Stomach (tissue), 8 donors: ENCODE measurements at regions not wholly inside any gene's neighbourhood (a gene's known extent, or its start where the extent isn't known, plus 50 kb on each side); places are given as distances from the start of the nearest gene placed in this dataset.

ENCODE experiments used
- DNase-seq, 2 donors: peaks; one replicate each; pipeline versions ENCODE4 v3.0.0 to v3.0.0-alpha.2; 2013 to 2019
- H3K27ac ChIP-seq, 5 donors: fragments of 200-600 bp in 4 of 5; sonication (generic) in 4 of 5; one replicate each; pipeline ENCODE4 v1.5.1; 2013 to 2019; ENCODE audit warnings: mild to moderate bottlenecking in 1 of 5, moderate library complexity in 1 of 5
- H3K27me3 ChIP-seq, 3 donors: fragments of 200-600 bp; sonication (generic); one replicate each; pipeline ENCODE4 v1.5.1; 2017 to 2019; ENCODE audit warnings: mixed run types in 1 of 3
- H3K36me3 ChIP-seq, 4 donors: fragments of 200-600 bp; sonication (generic); 1 replicate in 3 of 4; 2 replicates in 1 of 4; pipeline ENCODE4 v1.5.1; 2016 to 2019
- H3K4me1 ChIP-seq, 4 donors: fragments of 200-600 bp; sonication (generic); one replicate each; pipeline ENCODE4 v1.5.1; 2016 to 2019
- H3K4me3 ChIP-seq, 4 donors: fragments of 200-600 bp; sonication (generic) in 3 of 4; one replicate each; pipeline ENCODE4 v1.5.1; 2016 to 2019; ENCODE audit warnings: mild to moderate bottlenecking in 1 of 4
- H3K9me3 ChIP-seq, 4 donors: fragments of 200-600 bp; sonication (generic); one replicate each; pipeline ENCODE4 v1.5.1; 2016 to 2019
- EP300 ChIP-seq: sonication (generic); formaldehyde crosslinking; IDR thresholded peaks from one replicate; pipeline ENCODE4 v1.6.1; 2017; ENCODE audit warnings: antibody characterized with exemption
- POLR2A ChIP-seq, 4 donors: fragments of 450-650 bp; IDR thresholded peaks; one replicate each; pipeline ENCODE4 v1.6.1; 2016; ENCODE audit warnings: antibody characterized with exemption in 4 of 4, control low read depth in 2 of 4, mild to moderate bottlenecking in 1 of 4, moderate library complexity in 1 of 4
- POLR2AphosphoS5 ChIP-seq, 3 donors: sonication (generic); formaldehyde crosslinking; IDR thresholded peaks; one replicate each; pipeline ENCODE4 v1.6.1; 2016; ENCODE audit warnings: antibody characterized with exemption in 3 of 3
- WGBS, 5 donors: extraction: QIAGEN DNeasy Blood & Tissue Kit in 3 of 5; methylation state at CpG; one replicate each; pipeline versions ENCODE4 v1.1.5 to v1.1.7; 2013 to 2018; 5-methylcytosine and 5-hydroxymethylcytosine counted together
- intact Hi-C: fragments of 100-400 bp; cut with DNase I; formaldehyde crosslinking; loops from one replicate; pipeline ENCODE4 v1.15.1; 2023; ENCODE audit warnings: low total_unique reads
- TF ChIP-seq, protein P1 (sequence below), 7 experiments: fragments of 450-650 bp in 4 of 7; fragments of 200-600 bp in 3 of 7; sonication (generic) in 3 of 7; IDR thresholded peaks; one replicate each; pipeline ENCODE4 v1.5.1; 2016 to 2019; ENCODE audit warnings: antibody characterized with exemption in 7 of 7, control low read depth in 2 of 7, mild to moderate bottlenecking in 1 of 7
- donor health status: healthy with polysubstance abuse.
- donor health status: Bipolar disorder and iron deficiency.
- donor health status: healthy.

DNA sequence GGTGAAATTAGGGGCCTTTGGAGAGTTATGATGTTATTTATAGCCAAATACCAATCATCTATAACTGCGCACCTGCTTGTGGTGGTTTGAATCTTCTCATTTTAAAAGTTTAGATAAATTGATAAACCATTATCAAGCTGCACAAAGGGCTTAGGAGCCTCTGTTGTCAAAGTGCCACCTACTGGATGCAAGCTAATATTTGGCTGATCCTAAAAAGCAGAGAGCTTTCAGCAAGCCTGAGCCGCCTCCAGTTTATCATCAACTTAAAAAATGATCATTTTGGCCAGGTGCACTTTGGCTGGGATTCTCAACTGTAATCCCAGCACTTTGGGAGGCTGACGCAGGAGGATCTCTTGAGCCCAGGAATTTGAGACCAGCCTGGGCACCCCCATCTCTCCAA, 58.5 kb upstream of the ATXN1 start:
- no peaks in the 10 kb centered on the region for H3K9me3 ChIP-seq
- no peak for DNase-seq
- H3K4me3 ChIP-seq = no peak overlapping the region
- H3K4me1 ChIP-seq = peaks cover 0 to 22% (median 5%) of the 10 kb centered on the region in 4 donors
- no peak overlapping the region for H3K27ac ChIP-seq
- 79 to 93% (median 91%) methylated on average over 3 of the region's 3 CpGs for WGBS, 5 donors
- H3K36me3 ChIP-seq = no peaks in the 10 kb centered on the region
- TF ChIP-seq POLR2A (IDR thresholded peaks at IDR 0.05) (no peak), POLR2AphosphoS5 (IDR thresholded peaks at IDR 0.05) (no peak), EP300 (no peak)
- TF ChIP-seq, protein P1, sequence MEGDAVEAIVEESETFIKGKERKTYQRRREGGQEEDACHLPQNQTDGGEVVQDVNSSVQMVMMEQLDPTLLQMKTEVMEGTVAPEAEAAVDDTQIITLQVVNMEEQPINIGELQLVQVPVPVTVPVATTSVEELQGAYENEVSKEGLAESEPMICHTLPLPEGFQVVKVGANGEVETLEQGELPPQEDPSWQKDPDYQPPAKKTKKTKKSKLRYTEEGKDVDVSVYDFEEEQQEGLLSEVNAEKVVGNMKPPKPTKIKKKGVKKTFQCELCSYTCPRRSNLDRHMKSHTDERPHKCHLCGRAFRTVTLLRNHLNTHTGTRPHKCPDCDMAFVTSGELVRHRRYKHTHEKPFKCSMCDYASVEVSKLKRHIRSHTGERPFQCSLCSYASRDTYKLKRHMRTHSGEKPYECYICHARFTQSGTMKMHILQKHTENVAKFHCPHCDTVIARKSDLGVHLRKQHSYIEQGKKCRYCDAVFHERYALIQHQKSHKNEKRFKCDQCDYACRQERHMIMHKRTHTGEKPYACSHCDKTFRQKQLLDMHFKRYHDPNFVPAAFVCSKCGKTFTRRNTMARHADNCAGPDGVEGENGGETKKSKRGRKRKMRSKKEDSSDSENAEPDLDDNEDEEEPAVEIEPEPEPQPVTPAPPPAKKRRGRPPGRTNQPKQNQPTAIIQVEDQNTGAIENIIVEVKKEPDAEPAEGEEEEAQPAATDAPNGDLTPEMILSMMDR (IDR thresholded peaks at IDR 0.05) = no peak
- intact Hi-C loops = no loop called here
- H3K27me3 ChIP-seq = no peaks in the 10 kb centered on the region

DNA sequence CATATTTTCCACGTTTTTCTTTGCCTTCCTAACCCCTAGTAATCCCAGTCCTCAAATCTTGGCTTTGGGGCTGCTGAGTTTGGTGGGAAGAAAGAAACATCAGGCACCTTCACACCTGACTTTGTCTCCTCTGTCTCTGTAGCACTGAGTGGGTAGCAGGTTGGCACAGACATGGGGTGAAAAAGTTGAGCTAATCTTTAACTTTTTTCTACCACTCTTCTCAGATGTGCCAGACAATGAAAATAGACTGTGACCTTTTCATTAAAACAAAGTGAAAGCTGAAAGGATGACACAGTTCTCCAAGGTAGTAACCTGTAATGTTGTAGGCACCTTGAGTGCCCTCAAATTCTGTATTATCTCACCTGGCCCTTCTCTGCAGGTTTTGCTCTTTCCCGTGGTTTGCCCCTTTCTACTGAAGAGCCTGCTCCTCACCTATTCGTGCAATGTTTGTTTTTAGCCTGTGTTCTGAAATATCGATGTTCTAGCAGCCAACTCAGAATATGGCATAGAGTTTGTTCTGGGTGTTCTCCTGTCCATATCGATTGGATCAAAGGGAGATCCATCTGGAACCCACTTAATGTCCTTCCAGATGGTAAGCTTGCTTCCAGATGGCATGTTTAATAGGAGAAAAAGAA, 57.8 kb upstream of the ATXN1 start:
- 64 to 72% (median 70%) methylated on average over 5 of the region's 5 CpGs for WGBS, 5 donors
- intact Hi-C loops = no loop called here
- TF ChIP-seq EP300 (no peak), POLR2A (IDR thresholded peaks at IDR 0.05) (no peak), POLR2AphosphoS5 (IDR thresholded peaks at IDR 0.05) (no peak)
- TF ChIP-seq, protein P1 (IDR thresholded peaks at IDR 0.05) = no peak
- no peak overlapping the region for H3K27ac ChIP-seq
- peaks cover 0 to 22% (median 5%) of the 10 kb centered on the region in 4 donors for H3K4me1 ChIP-seq
- no peaks in the 10 kb centered on the region for H3K36me3 ChIP-seq
- no peak for DNase-seq
- H3K9me3 ChIP-seq = no peaks in the 10 kb centered on the region
- no peak overlapping the region for H3K4me3 ChIP-seq
- H3K27me3 ChIP-seq = no peaks in the 10 kb centered on the region

DNA sequence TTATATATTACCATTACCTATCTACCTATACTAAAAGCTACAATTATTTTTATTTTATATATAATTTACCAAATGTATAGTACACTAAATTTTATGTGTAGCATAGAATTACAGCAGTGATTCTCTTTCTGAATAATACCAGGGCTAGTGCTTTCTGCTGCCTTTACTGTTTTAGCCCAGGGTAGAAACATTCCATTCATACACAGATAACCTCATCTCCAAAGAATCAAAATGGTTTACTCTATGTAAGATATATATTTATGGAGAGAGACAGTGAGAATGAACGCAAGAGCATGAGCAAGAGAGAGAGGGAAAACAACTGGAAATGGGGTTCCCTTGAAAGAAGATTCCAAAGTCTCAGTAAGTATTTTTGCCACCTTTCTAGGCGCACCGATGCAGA, 56.3 kb upstream of the ATXN1 start:
- intact Hi-C loops = no loop called here
- H3K36me3 ChIP-seq = no peaks in the 10 kb centered on the region
- 76 to 92% (median 86%) methylated on average over 3 of the region's 3 CpGs for WGBS, 5 donors
- H3K4me3 ChIP-seq = no peak overlapping the region
- DNase-seq = no peak
- H3K4me1 ChIP-seq = peaks cover 0 to 16% (median 5%) of the 10 kb centered on the region in 4 donors
- H3K27me3 ChIP-seq = no peaks in the 10 kb centered on the region
- TF ChIP-seq EP300 = no peak
- TF ChIP-seq, protein P1 (IDR thresholded peaks at IDR 0.05) = no peak
- no peak for TF ChIP-seq POLR2A (IDR thresholded peaks at IDR 0.05)
- TF ChIP-seq POLR2AphosphoS5 (IDR thresholded peaks at IDR 0.05) = no peak
- no peak overlapping the region for H3K27ac ChIP-seq
- peaks cover 3 to 10% (median 8%) of the 10 kb centered on the region in 4 donors for H3K9me3 ChIP-seq

DNA sequence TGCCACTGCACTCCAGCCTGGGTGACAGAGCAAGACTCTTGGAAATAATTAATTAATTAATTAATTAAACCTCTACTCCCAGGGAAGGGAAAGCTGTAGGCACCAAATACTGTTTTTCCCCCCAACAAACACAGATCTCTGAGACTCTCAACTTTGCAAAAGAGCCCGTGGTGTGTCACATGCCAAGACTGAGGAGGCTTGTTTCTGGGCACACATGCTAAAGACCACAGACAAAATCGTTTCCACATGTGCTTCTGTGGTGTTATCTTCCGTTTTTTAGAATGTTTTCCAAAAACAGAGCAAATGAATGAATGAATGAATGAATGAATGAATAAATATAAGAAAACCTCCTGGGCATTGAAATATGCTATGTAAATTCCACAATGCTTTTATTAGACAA, 55.6 kb upstream of the ATXN1 start:
- H3K36me3 ChIP-seq = no peaks in the 10 kb centered on the region
- H3K4me3 ChIP-seq = no peak overlapping the region
- 60 to 87% (median 71%) methylated on average over 3 of the region's 3 CpGs for WGBS, 5 donors
- DNase-seq = no peak
- intact Hi-C loops = no loop called here
- no peaks in the 10 kb centered on the region for H3K27me3 ChIP-seq
- H3K4me1 ChIP-seq = peaks cover 0 to 9% (median 2%) of the 10 kb centered on the region in 4 donors
- TF ChIP-seq POLR2A (IDR thresholded peaks at IDR 0.05) (no peak), EP300 (no peak), POLR2AphosphoS5 (IDR thresholded peaks at IDR 0.05) (no peak)
- TF ChIP-seq, protein P1 (IDR thresholded peaks at IDR 0.05) = no peak
- H3K27ac ChIP-seq = no peak overlapping the region
- peaks cover 6 to 16% (median 11%) of the 10 kb centered on the region in 4 donors for H3K9me3 ChIP-seq
